ENCODE measurements at regions not wholly inside any gene's neighbourhood (a gene's known extent, or its start where the extent isn't known, plus 50 kb on each side); places are given as distances from the start of the nearest gene placed in this dataset.

GRCh38 chr13:82905071-82905470, 977.2 kb downstream of the SLITRK1 start:
- no peaks in the 10 kb centered on the region for H3K36me3 ChIP-seq (ENCODE audit: insufficient read depth)
- WGBS, result 79% methylated on average over 2 of the region's 2 CpGs
- no peaks in the 10 kb centered on the region for H3K4me1 ChIP-seq (ENCODE audit: insufficient read depth)
- no peak overlapping the region for H3K4me3 ChIP-seq (ENCODE audit: low read depth, low read length)
- no peak for DNase-seq (ENCODE audit: extremely low spot score)
- H3K27ac ChIP-seq (ENCODE audit: low read depth), result no peak overlapping the region

- Histone ChIP-seq H3K4me1 (ENCODE audit: insufficient read depth) (no peaks in the 10 kb centered on the region), H3K27ac (ENCODE audit: low read depth) (no peak overlapping the region), H3K4me3 (ENCODE audit: low read depth, low read length) (no peak overlapping the region), H3K36me3 (ENCODE audit: insufficient read depth) (no peaks in the 10 kb centered on the region)
- no peak for DNase-seq (ENCODE audit: extremely low spot score)
Observed at GRCh38 chr13:82900453-82900852, 981.8 kb downstream of the SLITRK1 start.

- Histone ChIP-seq H3K27ac (ENCODE audit: low read depth) (no peak overlapping the region), H3K4me1 (ENCODE audit: insufficient read depth) (no peaks in the 10 kb centered on the region), H3K36me3 (ENCODE audit: insufficient read depth) (no peaks in the 10 kb centered on the region), H3K4me3 (ENCODE audit: low read depth, low read length) (no peak overlapping the region)
- 80% methylated on average over 3 of the region's 3 CpGs for WGBS
- no peak for DNase-seq (ENCODE audit: extremely low spot score)
Observed at GRCh38 chr13:82898586-82898985, 983.7 kb downstream of the SLITRK1 start.

- 48% methylated on average over 1 of the region's 1 CpG for WGBS
- Histone ChIP-seq H3K4me1 (ENCODE audit: insufficient read depth) (no peaks in the 10 kb centered on the region), H3K36me3 (ENCODE audit: insufficient read depth) (no peaks in the 10 kb centered on the region), H3K4me3 (ENCODE audit: low read depth, low read length) (no peak overlapping the region), H3K27ac (ENCODE audit: low read depth) (no peak overlapping the region)
- no peak for DNase-seq (ENCODE audit: extremely low spot score)
Observed at GRCh38 chr13:82879921-82880320, 1002.4 kb downstream of the SLITRK1 start.

GRCh38 chr13:82878536-82878935, 1003.7 kb downstream of the SLITRK1 start:
- no peaks in the 10 kb centered on the region for H3K4me1 ChIP-seq (ENCODE audit: insufficient read depth)
- H3K27ac ChIP-seq (ENCODE audit: low read depth), result no peak overlapping the region
- no peak for DNase-seq (ENCODE audit: extremely low spot score)
- H3K4me3 ChIP-seq (ENCODE audit: low read depth, low read length), result no peak overlapping the region
- H3K36me3 ChIP-seq (ENCODE audit: insufficient read depth), result no peaks in the 10 kb centered on the region

GRCh38 chr13:82867284-82867683, 1015.0 kb downstream of the SLITRK1 start:
- Histone ChIP-seq H3K4me1 (ENCODE audit: insufficient read depth) (no peaks in the 10 kb centered on the region), H3K27ac (ENCODE audit: low read depth) (no peak overlapping the region), H3K4me3 (ENCODE audit: low read depth, low read length) (no peak overlapping the region), H3K36me3 (ENCODE audit: insufficient read depth) (no peaks in the 10 kb centered on the region)
- 66% methylated on average over 2 of the region's 2 CpGs for WGBS
- no peak for DNase-seq (ENCODE audit: extremely low spot score)

- Histone ChIP-seq H3K4me3 (ENCODE audit: low read depth, low read length) (no peak overlapping the region), H3K36me3 (ENCODE audit: insufficient read depth) (no peaks in the 10 kb centered on the region), H3K4me1 (ENCODE audit: insufficient read depth) (no peaks in the 10 kb centered on the region), H3K27ac (ENCODE audit: low read depth) (no peak overlapping the region)
- no peak for DNase-seq (ENCODE audit: extremely low spot score)
Observed at GRCh38 chr13:82850644-82851043, 1031.6 kb downstream of the SLITRK1 start.

- Histone ChIP-seq H3K4me3 (ENCODE audit: low read depth, low read length) (no peak overlapping the region), H3K4me1 (ENCODE audit: insufficient read depth) (no peaks in the 10 kb centered on the region), H3K36me3 (ENCODE audit: insufficient read depth) (no peaks in the 10 kb centered on the region), H3K27ac (ENCODE audit: low read depth) (no peak overlapping the region)
- WGBS, result 89% methylated on average over 1 of the region's 1 CpG
- no peak for DNase-seq (ENCODE audit: extremely low spot score)
Observed at GRCh38 chr13:82848766-82849165, 1033.5 kb downstream of the SLITRK1 start.

GRCh38 chr13:82847595-82847994, 1034.7 kb downstream of the SLITRK1 start:
- 41% methylated on average over 3 of the region's 3 CpGs for WGBS
- Histone ChIP-seq H3K4me3 (ENCODE audit: low read depth, low read length) (no peak overlapping the region), H3K4me1 (ENCODE audit: insufficient read depth) (no peaks in the 10 kb centered on the region), H3K27ac (ENCODE audit: low read depth) (no peak overlapping the region), H3K36me3 (ENCODE audit: insufficient read depth) (no peaks in the 10 kb centered on the region)
- no peak for DNase-seq (ENCODE audit: extremely low spot score)

- H3K4me1 ChIP-seq (ENCODE audit: insufficient read depth), result no peaks in the 10 kb centered on the region
- no peak for DNase-seq (ENCODE audit: extremely low spot score)
- H3K4me3 ChIP-seq (ENCODE audit: low read depth, low read length), result no peak overlapping the region
- H3K27ac ChIP-seq (ENCODE audit: low read depth), result no peak overlapping the region
- H3K36me3 ChIP-seq (ENCODE audit: insufficient read depth), result no peaks in the 10 kb centered on the region
- WGBS, result 41% methylated on average over 3 of the region's 3 CpGs
Observed at GRCh38 chr13:82833923-82834322, 1048.4 kb downstream of the SLITRK1 start.

GRCh38 chr13:82829040-82829439, 1053.2 kb downstream of the SLITRK1 start:
- 95% methylated on average over 1 of the region's 1 CpG for WGBS
- no peaks in the 10 kb centered on the region for H3K36me3 ChIP-seq (ENCODE audit: insufficient read depth)
- no peak overlapping the region for H3K27ac ChIP-seq (ENCODE audit: low read depth)
- H3K4me3 ChIP-seq (ENCODE audit: low read depth, low read length), result no peak overlapping the region
- no peak for DNase-seq (ENCODE audit: extremely low spot score)
- no peaks in the 10 kb centered on the region for H3K4me1 ChIP-seq (ENCODE audit: insufficient read depth)

GRCh38 chr13:82827724-82828123, 1054.5 kb downstream of the SLITRK1 start:
- no peak overlapping the region for H3K27ac ChIP-seq (ENCODE audit: low read depth)
- H3K36me3 ChIP-seq (ENCODE audit: insufficient read depth), result no peaks in the 10 kb centered on the region
- no peak overlapping the region for H3K4me3 ChIP-seq (ENCODE audit: low read depth, low read length)
- no peaks in the 10 kb centered on the region for H3K4me1 ChIP-seq (ENCODE audit: insufficient read depth)
- DNase-seq (ENCODE audit: extremely low spot score), result no peak

- WGBS, result 94% methylated on average over 10 of the region's 10 CpGs
- Histone ChIP-seq H3K4me3 (ENCODE audit: low read depth, low read length) (no peak overlapping the region), H3K36me3 (ENCODE audit: insufficient read depth) (no peaks in the 10 kb centered on the region), H3K27ac (ENCODE audit: low read depth) (no peak overlapping the region), H3K4me1 (ENCODE audit: insufficient read depth) (no peaks in the 10 kb centered on the region)
- no peak for DNase-seq (ENCODE audit: extremely low spot score)
Observed at GRCh38 chr13:82822935-82823334, 1059.3 kb downstream of the SLITRK1 start.

- 67% methylated on average over 3 of the region's 3 CpGs for WGBS
- no peaks in the 10 kb centered on the region for H3K4me1 ChIP-seq (ENCODE audit: insufficient read depth)
Observed at GRCh38 chr13:82817133-82817532, 1065.1 kb downstream of the SLITRK1 start.

GRCh38 chr13:82815791-82816190, 1066.5 kb downstream of the SLITRK1 start:
- WGBS, result 81% methylated on average over 1 of the region's 1 CpG
- H3K4me1 ChIP-seq (ENCODE audit: insufficient read depth), result no peaks in the 10 kb centered on the region
- no peak for DNase-seq (ENCODE audit: extremely low spot score)
- H3K27ac ChIP-seq (ENCODE audit: low read depth), result no peak overlapping the region
- no peaks in the 10 kb centered on the region for H3K36me3 ChIP-seq (ENCODE audit: insufficient read depth)
- H3K4me3 ChIP-seq (ENCODE audit: low read depth, low read length), result no peak overlapping the region

More at GRCh38 chr13:82817133-82817532, 1065.1 kb downstream of the SLITRK1 start:
- H3K4me3 ChIP-seq (ENCODE audit: low read depth, low read length), result no peak overlapping the region
- H3K27ac ChIP-seq (ENCODE audit: low read depth), result no peak overlapping the region
- H3K36me3 ChIP-seq (ENCODE audit: insufficient read depth), result no peaks in the 10 kb centered on the region
- no peak for DNase-seq (ENCODE audit: extremely low spot score)
